ENCODE measurements at regions not wholly inside any gene's neighbourhood (a gene's known extent, or its start where the extent isn't known, plus 50 kb on each side); places are given as distances from the start of the nearest gene placed in this dataset.

DNA sequence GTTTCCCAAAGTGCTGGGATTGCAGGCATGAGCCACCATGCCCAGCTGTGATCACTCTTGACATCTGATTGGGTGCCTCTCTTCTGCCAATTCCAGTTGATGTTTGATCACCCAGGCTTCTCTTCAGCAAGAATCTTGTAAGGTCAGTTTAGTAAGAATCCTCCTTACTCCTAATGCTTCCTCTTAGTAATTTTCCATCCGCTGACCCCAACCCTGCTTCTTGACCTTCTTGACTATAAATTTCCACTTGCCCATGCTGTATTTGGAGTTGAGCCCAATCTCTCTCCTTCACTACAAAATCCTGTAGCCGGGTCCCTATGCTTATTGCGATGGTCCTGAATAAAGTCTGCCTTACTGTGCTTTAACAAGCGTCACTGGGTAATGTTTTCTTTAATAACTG, 75.4 kb downstream of the DDIT4L start:
- H3K27ac ChIP-seq: no peak overlapping the region
- no peak for TF ChIP-seq ZFX (IDR thresholded peaks at IDR 0.05)

GRCh38 chr4:100113732-100114131, 76.5 kb downstream of the DDIT4L start:
- TF ChIP-seq ZFX (IDR thresholded peaks at IDR 0.05): no peak
- TF ChIP-seq, protein P1, sequence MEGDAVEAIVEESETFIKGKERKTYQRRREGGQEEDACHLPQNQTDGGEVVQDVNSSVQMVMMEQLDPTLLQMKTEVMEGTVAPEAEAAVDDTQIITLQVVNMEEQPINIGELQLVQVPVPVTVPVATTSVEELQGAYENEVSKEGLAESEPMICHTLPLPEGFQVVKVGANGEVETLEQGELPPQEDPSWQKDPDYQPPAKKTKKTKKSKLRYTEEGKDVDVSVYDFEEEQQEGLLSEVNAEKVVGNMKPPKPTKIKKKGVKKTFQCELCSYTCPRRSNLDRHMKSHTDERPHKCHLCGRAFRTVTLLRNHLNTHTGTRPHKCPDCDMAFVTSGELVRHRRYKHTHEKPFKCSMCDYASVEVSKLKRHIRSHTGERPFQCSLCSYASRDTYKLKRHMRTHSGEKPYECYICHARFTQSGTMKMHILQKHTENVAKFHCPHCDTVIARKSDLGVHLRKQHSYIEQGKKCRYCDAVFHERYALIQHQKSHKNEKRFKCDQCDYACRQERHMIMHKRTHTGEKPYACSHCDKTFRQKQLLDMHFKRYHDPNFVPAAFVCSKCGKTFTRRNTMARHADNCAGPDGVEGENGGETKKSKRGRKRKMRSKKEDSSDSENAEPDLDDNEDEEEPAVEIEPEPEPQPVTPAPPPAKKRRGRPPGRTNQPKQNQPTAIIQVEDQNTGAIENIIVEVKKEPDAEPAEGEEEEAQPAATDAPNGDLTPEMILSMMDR (conservative IDR thresholded peaks at IDR 0.05): no peak
- no peak overlapping the region for H3K27ac ChIP-seq

GRCh38 chr4:100113096-100113495, 77.2 kb downstream of the DDIT4L start:
- no peak overlapping the region for H3K27ac ChIP-seq
- TF ChIP-seq ZFX (IDR thresholded peaks at IDR 0.05): no peak
- TF ChIP-seq, protein P1 (conservative IDR thresholded peaks at IDR 0.05): no peak

DNA sequence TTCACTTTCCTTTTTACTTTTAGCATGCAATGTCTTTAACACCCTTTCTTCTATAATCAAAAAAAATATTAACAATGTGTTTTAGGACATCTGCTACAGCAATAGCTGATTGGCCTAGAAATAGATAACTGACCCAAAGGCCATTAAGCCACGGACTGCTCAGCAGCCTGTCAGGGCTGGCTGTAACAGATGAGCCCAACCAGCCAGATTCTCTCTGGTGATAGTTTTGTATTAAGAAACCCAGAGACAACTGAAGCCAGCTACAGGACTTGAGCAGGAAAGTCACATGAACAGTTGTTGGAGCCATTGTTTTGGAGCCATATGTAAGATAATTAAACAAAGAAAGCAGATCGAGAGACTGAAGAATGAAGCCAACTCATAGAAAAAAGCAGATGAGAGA, 80.3 kb downstream of the DDIT4L start:
- no peak for TF ChIP-seq ZFX (IDR thresholded peaks at IDR 0.05)
- TF ChIP-seq, protein P1 (conservative IDR thresholded peaks at IDR 0.05): no peak
- H3K27ac ChIP-seq: no peak overlapping the region

DNA sequence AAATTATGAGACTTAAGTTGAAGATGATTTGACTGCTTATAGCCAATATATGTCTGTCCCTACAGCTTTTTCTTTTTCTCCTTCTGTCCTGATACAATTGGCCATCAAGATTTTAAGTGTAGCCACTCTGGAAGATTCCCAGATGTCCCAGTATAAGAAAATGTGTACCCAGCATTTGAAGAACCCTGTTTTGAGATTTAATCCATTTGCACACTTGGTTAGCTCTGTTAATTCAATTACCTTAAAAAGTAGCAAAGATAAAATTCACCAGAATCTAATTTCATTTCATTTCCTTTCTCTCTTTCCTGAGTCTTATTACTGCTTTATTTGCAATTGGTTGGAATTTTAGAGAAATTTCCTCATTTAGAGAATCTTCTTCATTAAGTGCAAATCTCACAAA, 81.4 kb downstream of the DDIT4L start:
- H3K27ac ChIP-seq: no peak overlapping the region
- TF ChIP-seq ZFX (IDR thresholded peaks at IDR 0.05): no peak
- TF ChIP-seq, protein P1 (conservative IDR thresholded peaks at IDR 0.05): no peak

GRCh38 chr4:100106982-100107381, 83.3 kb downstream of the DDIT4L start:
- TF ChIP-seq, protein P1 (conservative IDR thresholded peaks at IDR 0.05): no peak
- TF ChIP-seq ZFX (IDR thresholded peaks at IDR 0.05): no peak
- H3K27ac ChIP-seq: no peak overlapping the region

GRCh38 chr4:100103671-100104070, 86.6 kb downstream of the DDIT4L start:
- no peak for TF ChIP-seq ZFX (IDR thresholded peaks at IDR 0.05)
- TF ChIP-seq, protein P1 (conservative IDR thresholded peaks at IDR 0.05): no peak
- no peak overlapping the region for H3K27ac ChIP-seq

DNA sequence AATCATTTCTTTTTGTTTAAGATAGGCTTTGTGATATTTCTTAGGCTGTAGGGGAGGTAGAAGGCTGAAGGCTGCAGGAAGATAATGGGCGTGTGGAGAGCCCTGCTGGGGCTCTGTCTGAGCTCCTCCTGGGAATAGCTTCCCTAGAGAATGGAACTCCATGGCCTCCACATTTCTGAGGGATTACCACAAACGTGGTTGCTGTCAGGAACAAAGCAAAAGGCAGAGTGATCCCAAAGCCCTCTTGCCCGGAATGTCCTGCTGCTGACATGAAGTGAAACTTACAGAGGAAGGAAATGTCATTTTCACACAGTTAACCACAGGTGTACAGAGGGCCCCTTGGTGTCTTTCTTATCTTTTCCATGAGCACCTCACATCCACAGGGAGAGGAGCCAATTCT, 89.3 kb downstream of the DDIT4L start:
- no peak for TF ChIP-seq ZFX (IDR thresholded peaks at IDR 0.05)
- TF ChIP-seq, protein P1 (conservative IDR thresholded peaks at IDR 0.05): no peak
- no peak overlapping the region for H3K27ac ChIP-seq

All from C4-2B (cell line).